ENCODE measurements at regions not wholly inside any gene's neighbourhood (a gene's known extent, or its start where the extent isn't known, plus 50 kb on each side); places are given as distances from the start of the nearest gene placed in this dataset.
A peak's percentile ranks its signal among the peaks of the same experiment; 100 is the strongest.

DNA sequence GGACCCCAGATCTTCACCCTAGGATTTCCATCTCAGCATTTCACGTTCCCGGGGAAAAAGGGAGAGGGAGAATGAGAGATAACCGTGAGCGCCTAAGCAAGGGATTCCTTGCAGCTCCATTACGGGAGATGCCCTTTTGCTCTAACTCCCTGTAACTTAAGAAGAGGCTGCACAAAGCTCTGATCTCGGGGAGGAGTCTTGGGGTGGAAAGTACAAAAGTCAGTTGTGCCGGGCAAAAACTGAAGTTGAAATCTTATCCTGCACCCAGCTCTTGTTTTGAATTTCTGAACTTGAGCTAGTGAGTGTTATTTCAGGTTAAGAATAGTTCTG lies 256.4 kb upstream of the SOX21 start:
- Histone ChIP-seq H3K36me3 (ENCODE audit: control insufficient read depth in 2 of 2, insufficient read depth in 2 of 2, low read length in 1 of 2) (no peaks in the 10 kb centered on the region), H3K27me3 (ENCODE audit: control insufficient read depth in 2 of 2, insufficient read depth in 1 of 2, low read length in 1 of 2) (peaks cover 35 to 59% of the 10 kb centered on the region in 2 donors), H3K27ac (ENCODE audit: low read depth in 1 of 2, low read length in 1 of 2) (no peak overlapping the region), H3K9me3 (ENCODE audit: control insufficient read depth in 2 of 2, insufficient read depth in 1 of 2, low read length in 1 of 2) (no peaks in the 10 kb centered on the region), H3K4me1 (ENCODE audit: control insufficient read depth in 2 of 2, insufficient read depth in 2 of 2, low read length in 2 of 2) (no peaks in the 10 kb centered on the region), H3K4me3 (ENCODE audit: low read length in 2 of 2) (no peak overlapping the region)
- no peak for DNase-seq (ENCODE audit: low read depth in 6 of 9, low spot score in 9 of 9)
- 21% methylated on average over 7 of the region's 7 CpGs for WGBS

DNA sequence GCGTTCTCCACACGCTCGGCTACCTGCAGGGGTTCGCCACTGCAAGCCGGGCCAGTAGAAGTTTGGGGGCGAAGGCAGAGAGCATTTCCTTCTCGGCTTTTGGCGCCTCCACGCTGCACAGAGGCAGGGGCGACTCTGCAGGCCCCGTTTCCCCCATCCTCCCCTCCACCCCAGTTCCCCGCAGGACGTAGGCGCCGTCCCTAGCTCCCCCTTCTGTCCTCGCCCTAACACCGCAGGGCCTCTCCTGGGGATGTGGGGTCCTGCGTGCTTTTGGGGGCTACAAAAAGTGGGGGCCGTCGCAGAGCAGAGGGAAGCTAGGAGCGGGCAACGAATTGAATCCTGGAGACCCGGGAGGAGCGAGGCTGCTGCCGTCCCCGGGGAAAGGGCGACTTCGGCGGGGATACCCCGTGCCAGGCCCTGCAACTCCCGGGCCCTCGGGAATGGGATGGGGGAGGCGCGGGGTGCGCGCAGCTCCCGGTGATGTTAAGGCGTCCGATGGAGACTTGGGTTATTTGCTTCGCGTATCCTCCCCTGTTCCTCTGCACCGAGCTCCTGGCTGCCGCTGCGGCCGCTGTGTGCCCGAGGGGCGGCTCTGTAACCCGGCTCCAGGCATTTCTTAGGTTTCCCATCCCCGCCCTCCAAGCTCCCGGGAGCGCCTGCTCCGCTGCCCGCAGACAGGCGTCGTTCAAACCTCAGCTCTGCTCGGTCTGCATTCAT lies 255.9 kb upstream of the SOX21 start:
- H3K27me3 ChIP-seq (ENCODE audit: control insufficient read depth in 2 of 2, insufficient read depth in 1 of 2, low read length in 1 of 2): peaks cover 35 to 59% of the 10 kb centered on the region in 2 donors
- H3K27ac ChIP-seq (ENCODE audit: low read depth in 1 of 2, low read length in 1 of 2): no peak overlapping the region
- H3K4me3 ChIP-seq (ENCODE audit: low read length in 2 of 2): no peak overlapping the region
- H3K9me3 ChIP-seq (ENCODE audit: control insufficient read depth in 2 of 2, insufficient read depth in 1 of 2, low read length in 1 of 2): no peaks in the 10 kb centered on the region
- H3K36me3 ChIP-seq (ENCODE audit: control insufficient read depth in 2 of 2, insufficient read depth in 2 of 2, low read length in 1 of 2): no peaks in the 10 kb centered on the region
- no peak for DNase-seq (ENCODE audit: low read depth in 6 of 9, low spot score in 9 of 9)
- 3% methylated on average over 56 of the region's 56 CpGs for WGBS
- no peaks in the 10 kb centered on the region for H3K4me1 ChIP-seq (ENCODE audit: control insufficient read depth in 2 of 2, insufficient read depth in 2 of 2, low read length in 2 of 2)

DNA sequence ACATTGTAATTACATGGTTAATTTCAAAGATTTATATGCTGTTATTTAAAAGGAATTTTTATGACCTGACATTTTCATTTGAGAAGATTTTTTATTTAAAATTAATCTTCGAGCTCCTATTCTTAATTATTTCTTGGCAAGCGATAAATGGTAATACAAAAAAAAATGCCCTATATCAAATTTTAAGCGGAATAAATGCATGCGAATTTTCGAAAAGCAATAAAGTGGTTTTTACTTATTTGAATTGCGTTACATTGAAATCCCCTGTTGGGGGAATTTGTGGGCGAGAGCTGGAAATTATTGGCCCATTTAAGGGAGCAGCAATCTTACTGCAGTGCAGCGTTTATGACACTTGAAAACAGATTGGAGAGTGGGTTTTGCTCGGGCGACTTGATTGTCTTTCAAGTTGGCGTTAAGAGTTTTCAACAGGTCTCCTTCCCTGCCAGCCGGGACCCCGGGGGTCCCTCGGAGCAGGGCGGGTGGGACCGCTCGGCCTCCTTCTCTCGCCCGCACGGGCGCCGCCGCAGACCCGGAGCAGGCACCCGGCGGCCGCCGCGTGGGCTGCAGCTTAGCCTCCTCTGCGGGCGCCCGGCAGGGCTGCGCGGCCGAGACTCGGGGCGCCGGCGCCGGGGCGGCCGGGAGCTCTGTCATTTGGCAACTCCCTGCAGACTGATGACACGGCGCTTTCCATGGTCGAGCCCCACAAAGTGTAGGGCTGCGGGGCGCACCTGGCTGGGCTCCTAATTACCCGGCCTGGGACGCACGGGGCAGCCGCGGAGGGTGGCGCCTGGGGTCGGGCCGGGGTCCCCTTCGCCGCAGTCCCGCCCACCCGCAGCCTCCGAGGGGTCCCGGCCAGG lies 255.1 kb upstream of the SOX21 start:
- Histone ChIP-seq H3K27ac (ENCODE audit: low read depth in 1 of 2, low read length in 1 of 2) (no peak overlapping the region), H3K36me3 (ENCODE audit: control insufficient read depth in 2 of 2, insufficient read depth in 2 of 2, low read length in 1 of 2) (no peaks in the 10 kb centered on the region), H3K27me3 (ENCODE audit: control insufficient read depth in 2 of 2, insufficient read depth in 1 of 2, low read length in 1 of 2) (peaks cover 35 to 59% of the 10 kb centered on the region in 2 donors), H3K4me1 (ENCODE audit: control insufficient read depth in 2 of 2, insufficient read depth in 2 of 2, low read length in 2 of 2) (no peaks in the 10 kb centered on the region), H3K9me3 (ENCODE audit: control insufficient read depth in 2 of 2, insufficient read depth in 1 of 2, low read length in 1 of 2) (no peaks in the 10 kb centered on the region), H3K4me3 (ENCODE audit: low read length in 2 of 2) (peak overlapping the region in 1 of 2 donors; percentile 0)
- WGBS: 3% methylated on average over 61 of the region's 61 CpGs
- DNase-seq (ENCODE audit: low read depth in 6 of 9, low spot score in 9 of 9): peak in 1 of 9 donors; percentile 7

- no peaks in the 10 kb centered on the region for H3K36me3 ChIP-seq (ENCODE audit: control insufficient read depth in 2 of 2, insufficient read depth in 2 of 2, low read length in 1 of 2)
- DNase-seq (ENCODE audit: low read depth in 6 of 9, low spot score in 9 of 9): no peak
- 40% methylated on average over 3 of the region's 3 CpGs for WGBS
- peaks cover 35 to 58% of the 10 kb centered on the region in 2 donors for H3K27me3 ChIP-seq (ENCODE audit: control insufficient read depth in 2 of 2, insufficient read depth in 1 of 2, low read length in 1 of 2)
- no peaks in the 10 kb centered on the region for H3K9me3 ChIP-seq (ENCODE audit: control insufficient read depth in 2 of 2, insufficient read depth in 1 of 2, low read length in 1 of 2)
- no peak overlapping the region for H3K4me3 ChIP-seq (ENCODE audit: low read length in 2 of 2)
- H3K4me1 ChIP-seq (ENCODE audit: control insufficient read depth in 2 of 2, insufficient read depth in 2 of 2, low read length in 2 of 2): no peaks in the 10 kb centered on the region
- no peak overlapping the region for H3K27ac ChIP-seq (ENCODE audit: low read depth in 1 of 2, low read length in 1 of 2)
Measured at GRCh38 chr13:94966422-94966955, 254.1 kb upstream of the SOX21 start.

DNA sequence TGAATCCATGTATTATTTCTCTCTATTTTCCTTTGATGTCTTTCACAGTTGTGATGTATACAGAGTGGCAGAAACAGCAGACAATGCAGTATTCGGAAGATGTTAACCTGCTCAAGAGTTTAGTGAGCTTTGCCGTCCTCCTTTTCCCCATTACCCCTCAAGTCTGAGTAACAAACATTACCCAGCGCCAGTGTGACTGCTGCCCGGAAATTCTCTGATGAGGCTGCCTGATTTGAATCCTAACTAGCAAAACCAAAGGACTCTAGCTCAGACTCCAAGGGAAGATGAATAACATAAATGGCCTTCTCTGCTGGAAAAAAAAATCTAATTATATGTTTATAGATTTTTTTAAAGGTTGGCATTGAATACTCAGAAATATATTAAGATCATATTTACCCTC lies 247.3 kb upstream of the SOX21 start:
- Histone ChIP-seq H3K36me3 (ENCODE audit: control insufficient read depth in 2 of 2, insufficient read depth in 2 of 2, low read length in 1 of 2) (no peaks in the 10 kb centered on the region), H3K9me3 (ENCODE audit: control insufficient read depth in 2 of 2, insufficient read depth in 1 of 2, low read length in 1 of 2) (no peaks in the 10 kb centered on the region), H3K4me1 (ENCODE audit: control insufficient read depth in 2 of 2, insufficient read depth in 2 of 2, low read length in 2 of 2) (no peaks in the 10 kb centered on the region), H3K27ac (ENCODE audit: low read depth in 1 of 2, low read length in 1 of 2) (no peak overlapping the region), H3K4me3 (ENCODE audit: low read length in 2 of 2) (no peak overlapping the region), H3K27me3 (ENCODE audit: control insufficient read depth in 2 of 2, insufficient read depth in 1 of 2, low read length in 1 of 2) (peaks cover 2 to 5% of the 10 kb centered on the region in 2 donors)
- no peak for DNase-seq (ENCODE audit: low read depth in 6 of 9, low spot score in 9 of 9)
- 97% methylated on average over 4 of the region's 4 CpGs for WGBS

DNA sequence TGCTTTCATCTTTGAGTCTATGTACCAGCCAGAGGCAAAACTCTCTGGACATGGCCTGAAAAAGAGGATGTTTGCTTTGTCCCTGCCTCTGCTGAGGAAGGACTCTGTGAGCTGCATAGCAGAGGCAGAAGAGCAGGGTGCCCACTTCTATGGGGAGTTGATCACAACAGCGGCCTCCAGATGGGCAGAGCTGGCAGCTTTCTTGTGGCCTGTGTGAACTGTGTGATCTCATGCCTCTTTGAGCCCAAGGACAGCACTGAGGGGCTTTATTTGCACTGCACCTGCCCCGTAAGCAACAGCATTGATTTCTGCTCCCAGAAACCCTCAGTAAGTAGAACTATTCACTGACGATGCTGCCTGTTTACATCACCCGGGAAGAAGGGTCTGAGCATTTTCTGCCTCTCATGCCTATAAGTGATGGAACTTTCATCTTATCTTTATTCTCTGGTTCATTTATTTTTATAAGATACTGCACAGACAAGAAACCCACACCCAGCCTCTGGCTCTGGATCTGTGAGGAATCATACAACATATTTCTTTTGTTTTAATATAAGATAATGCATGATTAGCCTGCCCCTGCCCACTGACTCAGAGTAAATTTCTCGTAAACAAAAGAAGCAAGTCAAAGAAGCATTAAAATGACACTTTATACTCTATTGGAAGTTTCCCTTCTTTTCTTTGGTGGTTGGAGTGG lies 244.2 kb upstream of the SOX21 start:
- Histone ChIP-seq H3K27ac (ENCODE audit: low read depth in 1 of 2, low read length in 1 of 2) (no peak overlapping the region), H3K36me3 (ENCODE audit: control insufficient read depth in 2 of 2, insufficient read depth in 2 of 2, low read length in 1 of 2) (no peaks in the 10 kb centered on the region), H3K27me3 (ENCODE audit: control insufficient read depth in 2 of 2, insufficient read depth in 1 of 2, low read length in 1 of 2) (peaks cover 0 to 2% of the 10 kb centered on the region in 2 donors), H3K4me1 (ENCODE audit: control insufficient read depth in 2 of 2, insufficient read depth in 2 of 2, low read length in 2 of 2) (no peaks in the 10 kb centered on the region), H3K4me3 (ENCODE audit: low read length in 2 of 2) (no peak overlapping the region), H3K9me3 (ENCODE audit: control insufficient read depth in 2 of 2, insufficient read depth in 1 of 2, low read length in 1 of 2) (no peaks in the 10 kb centered on the region)
- 95% methylated on average over 5 of the region's 5 CpGs for WGBS
- DNase-seq (ENCODE audit: low read depth in 6 of 9, low spot score in 9 of 9): no peak

- H3K4me3 ChIP-seq (ENCODE audit: low read length in 2 of 2): no peak overlapping the region
- no peak overlapping the region for H3K27ac ChIP-seq (ENCODE audit: low read depth in 1 of 2, low read length in 1 of 2)
- no peaks in the 10 kb centered on the region for H3K36me3 ChIP-seq (ENCODE audit: control insufficient read depth in 2 of 2, insufficient read depth in 2 of 2, low read length in 1 of 2)
- no peaks in the 10 kb centered on the region for H3K27me3 ChIP-seq (ENCODE audit: control insufficient read depth in 2 of 2, insufficient read depth in 1 of 2, low read length in 1 of 2)
- no peaks in the 10 kb centered on the region for H3K4me1 ChIP-seq (ENCODE audit: control insufficient read depth in 2 of 2, insufficient read depth in 2 of 2, low read length in 2 of 2)
- no peaks in the 10 kb centered on the region for H3K9me3 ChIP-seq (ENCODE audit: control insufficient read depth in 2 of 2, insufficient read depth in 1 of 2, low read length in 1 of 2)
- DNase-seq (ENCODE audit: low read depth in 6 of 9, low spot score in 9 of 9): no peak
Measured at GRCh38 chr13:94952787-94953186, 240.4 kb upstream of the SOX21 start.

GRCh38 chr13:94950303-94950702 lies 238.0 kb upstream of the SOX21 start:
- 90% methylated on average over 8 of the region's 8 CpGs for WGBS
- DNase-seq (ENCODE audit: low read depth in 6 of 9, low spot score in 9 of 9): no peak
- Histone ChIP-seq H3K36me3 (ENCODE audit: control insufficient read depth in 2 of 2, insufficient read depth in 2 of 2, low read length in 1 of 2) (no peaks in the 10 kb centered on the region), H3K27ac (ENCODE audit: low read depth in 1 of 2, low read length in 1 of 2) (no peak overlapping the region), H3K4me1 (ENCODE audit: control insufficient read depth in 2 of 2, insufficient read depth in 2 of 2, low read length in 2 of 2) (no peaks in the 10 kb centered on the region), H3K9me3 (ENCODE audit: control insufficient read depth in 2 of 2, insufficient read depth in 1 of 2, low read length in 1 of 2) (no peaks in the 10 kb centered on the region), H3K4me3 (ENCODE audit: low read length in 2 of 2) (no peak overlapping the region), H3K27me3 (ENCODE audit: control insufficient read depth in 2 of 2, insufficient read depth in 1 of 2, low read length in 1 of 2) (no peaks in the 10 kb centered on the region)

DNA sequence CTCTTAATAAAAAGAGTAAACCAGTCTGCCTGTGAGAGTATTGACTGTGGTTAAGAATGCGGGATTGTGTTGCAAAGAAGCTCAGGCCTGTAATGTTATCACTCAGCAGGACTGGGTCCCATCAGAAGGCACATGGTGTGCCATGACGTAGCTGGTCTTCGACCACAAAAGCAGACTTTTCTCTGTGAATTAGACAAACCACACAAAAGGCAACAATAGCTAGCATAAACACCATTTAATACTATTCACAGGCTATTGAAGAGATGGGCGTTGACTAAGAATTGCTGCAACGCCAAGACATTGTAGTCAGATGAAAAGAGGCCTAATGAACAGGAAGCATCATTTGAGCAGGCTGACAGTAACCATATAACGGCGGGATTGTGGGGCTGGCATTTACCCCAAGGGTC lies 235.6 kb upstream of the SOX21 start:
- H3K9me3 ChIP-seq (ENCODE audit: control insufficient read depth in 2 of 2, insufficient read depth in 1 of 2, low read length in 1 of 2): no peaks in the 10 kb centered on the region
- DNase-seq (ENCODE audit: low read depth in 6 of 9, low spot score in 9 of 9): no peak
- no peak overlapping the region for H3K4me3 ChIP-seq (ENCODE audit: low read length in 2 of 2)
- H3K27ac ChIP-seq (ENCODE audit: low read depth in 1 of 2, low read length in 1 of 2): no peak overlapping the region
- no peaks in the 10 kb centered on the region for H3K36me3 ChIP-seq (ENCODE audit: control insufficient read depth in 2 of 2, insufficient read depth in 2 of 2, low read length in 1 of 2)
- H3K27me3 ChIP-seq (ENCODE audit: control insufficient read depth in 2 of 2, insufficient read depth in 1 of 2, low read length in 1 of 2): no peaks in the 10 kb centered on the region
- WGBS: 93% methylated on average over 7 of the region's 7 CpGs
- H3K4me1 ChIP-seq (ENCODE audit: control insufficient read depth in 2 of 2, insufficient read depth in 2 of 2, low read length in 2 of 2): no peaks in the 10 kb centered on the region
